ENCODE measurements at regions not wholly inside any gene's neighbourhood (a gene's known extent, or its start where the extent isn't known, plus 50 kb on each side); places are given as distances from the start of the nearest gene placed in this dataset.
A peak's percentile ranks its signal among the peaks of the same experiment; 100 is the strongest.

DNA sequence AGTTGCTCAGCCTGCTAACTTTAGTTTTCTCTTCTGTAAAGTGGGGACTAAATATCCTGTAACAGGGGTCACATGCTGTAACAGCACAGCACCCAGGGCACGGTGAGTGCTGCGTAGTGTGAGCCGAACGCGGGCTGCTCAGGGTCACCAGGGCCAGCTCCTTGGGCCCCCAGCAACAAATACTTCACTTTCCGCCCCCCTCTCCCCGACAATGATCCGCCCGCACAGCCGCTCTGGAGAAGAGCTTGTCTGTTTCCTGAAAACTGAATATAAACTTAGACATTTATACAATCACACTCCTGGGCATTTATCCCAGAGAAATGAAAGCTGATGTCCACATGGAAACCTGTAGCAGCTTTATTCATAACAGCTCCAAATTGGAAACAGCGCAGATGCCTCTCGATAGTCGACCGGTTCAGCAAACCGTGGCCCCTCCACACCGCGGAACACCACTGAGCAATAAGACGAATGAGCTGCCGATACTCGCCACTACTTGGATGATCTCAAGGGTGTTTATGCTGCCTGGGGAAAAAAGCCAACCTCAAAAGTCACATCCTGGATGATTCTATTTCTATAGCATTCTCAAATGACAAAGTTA, 267.2 kb downstream of the PARN start:
- no peak for DNase-seq (ENCODE audit: low read depth in 2 of 3, low spot score in 2 of 3)

- no peak for DNase-seq (ENCODE audit: low read depth in 2 of 3, low spot score in 2 of 3)
These were observed 269.6 kb downstream of the PARN start for GRCh38 chr16:14360326-14361037.

- no peak for DNase-seq (ENCODE audit: low read depth in 2 of 3, low spot score in 2 of 3)
These were observed 271.3 kb downstream of the PARN start for GRCh38 chr16:14358697-14359305.

DNA sequence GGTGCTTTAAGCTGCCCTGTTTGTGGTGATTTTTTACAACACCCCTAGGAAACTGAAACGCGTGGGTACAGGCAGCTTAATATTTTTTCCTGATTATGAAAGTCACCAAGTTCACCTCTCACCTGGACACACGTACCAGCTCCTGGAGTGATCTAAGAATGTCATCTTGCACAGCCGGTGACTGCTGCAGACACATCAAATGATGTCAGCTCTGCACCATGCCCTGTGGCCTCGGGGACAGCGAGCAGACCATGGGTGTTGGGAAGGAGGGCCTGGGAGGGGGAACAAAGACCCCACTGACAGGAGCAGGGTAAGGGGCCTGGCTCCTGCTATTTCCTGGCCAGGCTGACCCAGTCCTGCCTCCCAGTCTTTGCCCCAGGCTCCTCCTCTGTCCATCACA, 272.7 kb downstream of the PARN start:
- DNase-seq (ENCODE audit: low read depth in 2 of 3, low spot score in 2 of 3) = no peak

DNA sequence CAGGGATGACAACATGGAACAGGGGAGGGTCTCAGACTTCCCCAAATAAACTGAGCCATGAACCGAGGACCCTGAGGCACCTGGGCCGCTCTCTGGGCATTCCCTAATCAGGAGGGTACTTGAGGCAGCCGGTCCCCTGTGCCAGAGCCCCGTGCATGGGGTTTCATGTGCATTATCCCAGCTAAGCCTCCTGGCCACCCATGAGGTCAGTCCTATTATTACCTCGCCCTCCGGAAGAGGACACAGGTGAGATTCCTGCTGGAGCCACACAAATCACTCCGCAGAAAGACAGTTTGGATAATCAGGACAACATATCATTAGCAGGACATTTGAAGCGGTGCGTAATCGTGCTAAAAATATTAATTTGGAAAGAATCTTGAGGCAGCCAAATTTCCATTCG, 274.0 kb downstream of the PARN start:
- DNase-seq (ENCODE audit: low read depth in 2 of 3, low spot score in 2 of 3) = no peak

DNA sequence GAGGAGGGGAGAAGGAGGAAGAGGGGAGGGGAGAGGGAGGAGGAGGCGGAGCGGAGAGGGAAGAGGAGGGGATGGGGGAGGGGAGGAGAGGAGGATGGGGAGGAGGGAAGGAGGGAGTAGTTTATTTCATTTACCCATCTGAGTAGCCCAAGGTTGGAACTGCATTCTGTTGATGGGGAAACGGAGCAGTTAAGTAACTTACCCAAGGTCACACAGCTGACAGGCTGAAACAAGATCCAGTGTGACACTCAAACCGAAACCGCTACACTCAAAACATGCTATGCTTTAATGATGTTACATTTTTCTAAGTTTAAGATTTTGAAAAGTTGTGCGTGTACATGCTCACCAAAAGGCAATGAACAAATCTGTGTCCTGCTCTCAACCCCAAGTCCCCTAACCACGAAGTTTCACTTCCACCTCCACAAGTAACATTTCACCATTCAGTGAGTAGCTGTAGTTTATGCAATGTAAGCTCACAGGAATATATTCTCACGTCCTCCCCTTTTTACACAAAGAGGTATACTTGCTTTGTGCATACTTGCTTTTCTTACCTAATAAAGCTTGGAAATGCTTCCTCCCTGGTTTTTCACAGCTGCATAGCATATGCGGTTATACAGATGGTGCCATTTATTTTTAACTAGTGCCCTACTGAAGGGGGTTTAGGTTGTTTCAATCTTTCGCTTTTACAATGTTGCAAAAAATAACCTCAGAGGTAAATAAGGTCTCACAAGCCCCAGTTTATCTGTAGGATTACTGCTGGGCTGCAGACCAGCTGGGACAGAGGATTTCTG, 275.3 kb downstream of the PARN start:
- DNase-seq (ENCODE audit: low read depth in 2 of 3, low spot score in 2 of 3) = peak in 1 of 3 experiments; percentile 17

DNA sequence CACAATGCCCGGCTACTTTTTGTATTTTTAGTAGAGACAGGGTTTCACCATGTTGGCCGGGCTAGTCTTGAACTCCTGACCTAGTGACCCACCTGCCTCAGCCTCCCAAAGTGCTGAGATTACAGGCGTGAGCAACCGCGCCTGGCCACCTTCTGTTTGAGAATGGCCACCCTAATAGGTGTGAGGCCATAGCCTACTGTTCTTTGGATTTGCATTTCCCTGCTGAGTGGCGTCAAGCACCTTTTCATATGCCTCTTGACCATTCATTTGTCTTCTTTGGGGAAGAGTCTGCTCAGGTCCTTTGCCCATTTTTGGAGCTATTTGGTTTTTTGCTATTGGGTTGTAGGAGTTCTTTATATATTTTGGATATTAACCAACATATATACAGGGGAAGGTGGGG, 276.7 kb downstream of the PARN start:
- no peak for DNase-seq (ENCODE audit: low read depth in 2 of 3, low spot score in 2 of 3)

DNA sequence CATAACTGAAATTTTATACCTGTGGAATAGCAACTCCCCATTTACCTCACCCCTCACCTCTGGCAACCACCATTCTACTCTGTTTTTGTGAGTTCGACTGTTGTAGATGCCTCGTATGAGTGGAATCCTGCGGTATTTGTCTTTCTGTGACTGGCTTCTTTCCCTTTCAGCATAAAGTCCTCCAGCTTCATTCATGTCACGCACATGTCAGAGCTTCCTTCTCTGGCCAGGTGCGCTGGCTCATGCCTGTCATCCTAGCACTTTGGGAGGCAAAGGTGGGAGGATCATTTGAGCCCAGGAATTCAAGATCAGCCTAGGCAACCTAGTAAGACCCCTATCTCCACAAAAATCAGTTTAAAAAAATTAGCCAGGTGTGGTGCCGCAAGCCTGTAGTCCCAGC, 278.4 kb downstream of the PARN start:
- DNase-seq (ENCODE audit: low read depth in 2 of 3, low spot score in 2 of 3) = no peak

DNA sequence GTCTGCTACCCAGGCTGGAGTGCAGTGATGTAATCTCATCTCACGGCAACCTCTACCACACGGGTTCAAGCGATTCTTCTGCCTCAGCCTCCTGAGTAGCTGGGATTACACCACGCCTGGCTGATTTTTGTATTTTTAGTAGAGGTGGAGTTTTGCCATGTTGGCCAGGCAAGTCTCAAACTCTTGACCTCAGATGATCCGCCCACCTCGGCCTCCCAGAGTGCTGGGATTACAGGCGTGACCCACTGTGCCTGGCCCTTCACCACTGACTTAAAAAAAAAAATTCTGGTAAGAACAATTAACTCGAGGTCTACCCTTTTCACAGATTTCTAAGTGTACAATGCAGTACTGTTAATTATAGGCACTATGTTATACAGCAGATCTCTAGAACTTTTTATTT, 279.4 kb downstream of the PARN start:
- no peak for DNase-seq (ENCODE audit: low read depth in 2 of 3, low spot score in 2 of 3)

DNA sequence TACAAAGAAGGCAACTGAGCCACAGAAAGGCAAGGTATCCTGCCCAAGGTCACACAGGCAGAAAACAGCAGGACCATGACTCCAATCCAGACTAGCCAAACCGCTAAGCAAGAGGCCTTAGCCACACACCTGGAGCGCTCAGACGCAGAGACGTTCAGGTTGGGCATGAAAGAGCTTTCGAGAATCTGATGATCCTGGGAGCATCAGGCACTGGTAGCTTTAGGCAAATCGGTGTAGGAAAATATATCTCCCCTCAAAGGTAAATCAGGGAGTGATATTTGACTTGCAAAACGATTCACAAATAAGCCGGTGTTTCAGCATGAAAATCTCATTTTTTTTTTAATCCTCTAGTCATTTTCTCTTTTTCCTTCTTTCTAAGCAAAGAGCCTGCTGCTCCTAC, 279.0 kb downstream of the MRTFB start:
- no peak for DNase-seq (ENCODE audit: low read depth in 2 of 3, low spot score in 2 of 3)

- DNase-seq (ENCODE audit: low read depth in 2 of 3, low spot score in 2 of 3) = no peak
These were observed 276.6 kb downstream of the MRTFB start for GRCh38 chr16:14347706-14348105.

GRCh38 chr16:14346278-14347142, 275.4 kb downstream of the MRTFB start:
- no peak for DNase-seq (ENCODE audit: low read depth in 2 of 3, low spot score in 2 of 3)

DNA sequence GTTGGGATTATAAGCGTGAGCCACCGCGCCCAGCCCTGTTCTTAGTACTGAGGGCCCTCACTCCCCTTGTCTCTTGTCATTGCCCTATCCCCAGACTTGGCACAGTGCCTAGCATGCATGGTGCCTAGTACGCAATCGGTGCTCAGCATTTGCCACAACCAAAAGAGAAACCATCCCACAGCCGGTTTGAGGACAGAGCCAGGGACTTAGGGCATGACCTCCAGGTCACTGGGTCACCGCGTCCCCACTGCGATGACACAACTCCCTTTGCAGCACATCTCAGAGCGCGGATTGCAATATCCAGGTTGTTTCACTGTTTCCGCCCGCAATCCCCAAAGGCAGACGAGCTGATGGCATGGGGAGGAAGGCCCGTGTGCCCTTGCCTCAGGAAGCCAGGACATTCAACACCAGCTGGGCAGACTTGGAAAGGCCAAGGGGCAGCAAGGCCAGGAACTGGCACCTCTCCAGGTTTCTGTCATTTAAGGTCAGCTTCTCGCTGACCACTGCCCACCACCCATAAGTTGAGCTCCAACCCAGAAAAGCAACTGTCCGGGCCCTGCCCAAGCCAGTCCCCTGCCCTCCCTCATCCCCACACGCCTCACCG, 274.5 kb downstream of the MRTFB start:
- DNase-seq (ENCODE audit: low read depth in 2 of 3, low spot score in 2 of 3) = no peak

- DNase-seq (ENCODE audit: low read depth in 2 of 3, low spot score in 2 of 3) = no peak
These were observed 273.8 kb downstream of the MRTFB start for GRCh38 chr16:14344945-14345344.

DNA sequence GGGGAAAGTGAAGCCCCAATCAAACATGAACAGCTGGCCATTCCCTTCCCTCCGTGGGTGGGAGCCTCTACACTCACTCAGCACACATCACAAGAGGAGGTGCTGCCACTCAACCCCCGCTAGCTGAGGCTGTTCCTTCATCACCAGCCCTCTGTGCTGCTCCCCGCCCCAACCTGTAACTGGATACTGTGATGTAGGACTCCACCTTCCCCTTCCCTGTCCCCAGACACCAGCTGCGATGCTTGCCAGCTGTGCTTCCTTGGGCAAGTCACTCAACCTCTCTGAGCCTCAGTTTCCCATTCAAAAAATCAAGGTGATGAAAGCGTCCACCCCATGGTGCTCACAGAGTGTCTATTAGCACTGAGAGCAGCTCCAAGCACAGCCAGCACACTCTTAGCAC, 273.2 kb downstream of the MRTFB start:
- no peak for DNase-seq (ENCODE audit: low read depth in 2 of 3, low spot score in 2 of 3)

GRCh38 chr16:14341324-14342225, 270.5 kb downstream of the MRTFB start:
- no peak for DNase-seq (ENCODE audit: low read depth in 2 of 3, low spot score in 2 of 3)

DNA sequence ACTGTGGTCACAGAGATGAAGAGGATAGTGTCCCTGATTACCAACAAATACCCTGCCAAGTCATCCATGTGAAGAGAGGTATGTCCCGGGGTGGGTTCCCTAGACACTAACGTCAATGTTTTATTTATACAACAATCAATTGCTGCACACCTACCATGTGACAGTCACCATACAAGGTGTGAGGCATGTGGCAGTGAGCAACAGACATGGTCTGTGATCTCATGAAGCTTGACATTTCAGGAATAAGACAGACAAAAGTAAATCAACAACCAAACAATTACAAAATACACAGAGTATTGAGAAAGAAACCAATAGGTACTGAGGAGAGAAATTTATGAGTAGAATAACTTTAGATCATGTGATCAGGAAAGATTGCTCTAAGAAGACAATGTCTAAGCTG, 268.6 kb downstream of the MRTFB start:
- DNase-seq (ENCODE audit: low read depth in 2 of 3, low spot score in 2 of 3) = no peak

GRCh38 chr16:14338969-14339368, 267.9 kb downstream of the MRTFB start:
- no peak for DNase-seq (ENCODE audit: low read depth in 2 of 3, low spot score in 2 of 3)

- DNase-seq (ENCODE audit: low read depth in 2 of 3, low spot score in 2 of 3) = no peak
These were observed 267.1 kb downstream of the MRTFB start for GRCh38 chr16:14338236-14338635.

All from activated CD8-positive, alpha-beta memory T cell treated with anti-CD3 and anti-CD28 coated beads for 48 hours (primary cell).